ENCODE measurements at regions not wholly inside any gene's neighbourhood (a gene's known extent, or its start where the extent isn't known, plus 50 kb on each side); places are given as distances from the start of the nearest gene placed in this dataset.

DNA sequence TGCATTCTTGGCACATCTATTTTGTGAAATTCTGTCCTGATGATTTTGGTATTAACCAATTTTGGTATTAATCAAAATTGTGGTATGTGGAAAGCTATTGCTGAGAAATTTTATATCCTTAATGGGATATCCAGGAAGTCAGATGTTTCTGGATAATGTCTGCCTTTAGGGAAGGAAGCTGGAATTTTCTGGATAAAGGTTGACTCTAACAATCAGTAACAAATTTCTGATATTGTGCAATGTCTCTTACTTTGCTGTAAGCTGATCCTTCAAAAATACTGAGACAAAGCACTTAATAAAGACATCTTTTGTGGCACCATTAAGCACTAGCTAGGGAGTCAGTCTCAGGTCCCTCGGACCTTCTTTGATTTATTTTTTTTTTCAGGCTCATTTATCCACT is 100.8 kb upstream of the UGP2 start:
- TF ChIP-seq POLR2AphosphoS5 (IDR thresholded peaks at IDR 0.05; ENCODE audit: low read depth, low read length) (no peak), POLR2A (IDR thresholded peaks at IDR 0.05; ENCODE audit: low read depth, low read length) (no peak), TAF1 (IDR thresholded peaks at IDR 0.05; ENCODE audit: borderline replicate concordance, low read depth, low read length) (no peak)

All from GM12892 (cell line).